Activated T-cell treated with anti-CD3 and anti-CD28 coated beads, Interleukin-2, amount 50 U/mL, for 4 hours (primary cell): ENCODE measurements at regions not wholly inside any gene's neighbourhood (a gene's known extent, or its start where the extent isn't known, plus 50 kb on each side); places are given as distances from the start of the nearest gene placed in this dataset.
"Not testable (repeated sequence)": the region's sequence is repeated elsewhere in the genome, so short reads cannot be mapped to it uniquely, and the experiment has no call there.

Source experiments
- ATAC-seq, 2 donors: fragments of 200-7000 bp; cut with Tn5 transposase; one replicate each; pipeline ENCODE4 v1.10.0; 2021
- DNase-seq: peaks from one replicate; pipeline ENCODE4 v3.0.0-alpha.2; 2020
- H3K27me3 Mint-ChIP-seq: one replicate; pipeline ENCODE4 v1.8.0; 2021; ENCODE audit warnings: low read depth, mixed read lengths
- H3K36me3 Mint-ChIP-seq: one replicate; pipeline ENCODE4 v1.8.0; 2022; ENCODE audit warnings: mixed read lengths; ENCODE audit not compliant: insufficient read depth
- H3K4me1 Mint-ChIP-seq: one replicate; pipeline ENCODE4 v1.8.0; 2021; ENCODE audit warnings: low read depth, mixed read lengths
- H3K4me3 Mint-ChIP-seq: one replicate; pipeline ENCODE4 v1.8.0; 2021; ENCODE audit warnings: mild to moderate bottlenecking, moderate library complexity, mixed read lengths
- H3K9me3 Mint-ChIP-seq: one replicate; pipeline ENCODE4 v1.8.0; 2021; ENCODE audit warnings: mixed read lengths

DNA sequence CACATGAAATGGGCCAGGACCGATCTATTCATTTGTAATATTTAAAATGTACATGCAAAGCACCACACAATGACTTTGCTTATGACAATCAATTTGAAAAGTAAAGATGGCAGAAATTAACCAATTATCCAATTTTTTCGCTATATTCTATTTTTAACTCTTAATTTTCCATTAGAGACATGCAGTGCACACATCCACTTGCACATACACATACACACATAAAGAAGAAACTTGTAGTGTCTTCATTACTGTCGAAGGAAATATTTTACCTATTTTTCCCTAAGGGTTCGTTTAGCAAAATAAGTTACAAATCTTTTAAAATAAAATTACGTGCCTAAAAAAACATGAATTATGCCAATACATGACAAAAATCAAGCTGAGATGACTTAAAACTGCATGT is 194.3 kb upstream of the MDFIC2 start:
- Mint-ChIP-seq H3K4me1 (no peaks in the 10 kb centered on the region), H3K36me3 (no peaks in the 10 kb centered on the region), H3K9me3 (no peaks in the 10 kb centered on the region), H3K27me3 (peaks cover 4% of the 10 kb centered on the region), H3K4me3 (no peak overlapping the region)
- ATAC-seq (no peak), DNase-seq (no peak)

DNA sequence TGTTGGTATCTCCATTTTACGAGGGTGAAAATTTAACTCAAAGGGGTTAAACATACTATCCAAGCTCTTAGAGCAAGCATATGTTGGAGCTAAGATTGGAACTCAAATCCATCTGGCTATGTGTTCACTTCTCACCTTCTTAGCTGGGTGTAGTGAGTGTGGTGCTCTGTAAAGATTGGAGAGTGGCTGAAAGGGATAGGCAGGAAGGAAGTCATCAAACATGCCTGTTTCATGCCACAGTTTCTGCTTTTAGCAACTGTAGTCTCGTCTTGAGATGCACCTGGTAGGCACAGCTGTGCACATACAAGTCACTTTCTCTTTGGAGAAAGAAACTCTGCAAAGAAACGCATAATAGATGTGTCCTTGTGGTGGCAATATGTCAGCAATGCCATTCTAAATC is 189.1 kb upstream of the MDFIC2 start:
- peaks cover 9% of the 10 kb centered on the region for H3K9me3 Mint-ChIP-seq
- DNase-seq = no peak
- ATAC-seq = no peak
- H3K27me3 Mint-ChIP-seq = peaks cover 7% of the 10 kb centered on the region
- H3K4me1 Mint-ChIP-seq = no peaks in the 10 kb centered on the region
- no peak overlapping the region for H3K4me3 Mint-ChIP-seq
- no peaks in the 10 kb centered on the region for H3K36me3 Mint-ChIP-seq

DNA sequence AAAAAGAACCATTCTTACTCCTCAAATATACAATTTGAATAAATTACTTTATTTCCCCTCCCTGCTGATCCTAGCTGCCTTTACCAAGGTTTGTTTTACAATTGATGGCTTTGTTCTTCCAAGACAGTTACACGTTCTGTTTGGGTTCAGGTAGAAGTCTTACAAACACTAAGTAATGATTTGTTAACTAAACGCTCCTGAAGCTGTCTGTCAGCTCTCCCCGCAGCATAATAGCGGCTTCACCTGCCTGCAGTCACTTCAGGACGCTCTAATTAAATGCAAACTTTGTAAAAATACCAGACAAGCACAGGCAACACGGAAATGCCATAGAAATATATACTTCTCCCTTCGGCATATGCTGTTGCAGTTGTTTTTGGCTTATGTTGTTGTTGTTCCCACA is 176.4 kb upstream of the MDFIC2 start:
- H3K27me3 Mint-ChIP-seq = peaks cover 4% of the 10 kb centered on the region
- H3K4me3 Mint-ChIP-seq = no peak overlapping the region
- no peaks in the 10 kb centered on the region for H3K36me3 Mint-ChIP-seq
- ATAC-seq (no peak), DNase-seq (no peak)
- H3K9me3 Mint-ChIP-seq = no peaks in the 10 kb centered on the region
- no peaks in the 10 kb centered on the region for H3K4me1 Mint-ChIP-seq

DNA sequence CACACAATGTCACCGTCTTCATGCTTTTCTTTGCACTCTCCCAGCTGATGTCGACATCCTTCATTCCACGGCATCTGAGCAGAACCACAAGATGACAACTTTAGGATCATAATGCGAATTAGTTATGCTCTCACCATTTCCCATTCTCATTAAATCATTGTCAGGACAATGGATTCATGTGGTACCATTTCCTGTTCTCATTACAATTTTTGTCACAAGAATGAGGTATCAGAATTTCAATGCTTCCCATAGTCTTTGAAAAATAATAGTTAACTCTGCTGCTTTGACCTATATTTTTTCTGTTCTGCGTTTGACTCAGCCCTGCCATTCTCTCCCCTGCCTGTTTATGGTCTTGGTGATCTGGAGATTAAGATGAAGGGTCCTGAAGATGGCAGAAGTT is 175.7 kb upstream of the MDFIC2 start:
- no peak overlapping the region for H3K4me3 Mint-ChIP-seq
- DNase-seq (no peak), ATAC-seq (no peak)
- no peaks in the 10 kb centered on the region for H3K9me3 Mint-ChIP-seq
- H3K4me1 Mint-ChIP-seq = no peaks in the 10 kb centered on the region
- peaks cover 4% of the 10 kb centered on the region for H3K27me3 Mint-ChIP-seq
- no peaks in the 10 kb centered on the region for H3K36me3 Mint-ChIP-seq

DNA sequence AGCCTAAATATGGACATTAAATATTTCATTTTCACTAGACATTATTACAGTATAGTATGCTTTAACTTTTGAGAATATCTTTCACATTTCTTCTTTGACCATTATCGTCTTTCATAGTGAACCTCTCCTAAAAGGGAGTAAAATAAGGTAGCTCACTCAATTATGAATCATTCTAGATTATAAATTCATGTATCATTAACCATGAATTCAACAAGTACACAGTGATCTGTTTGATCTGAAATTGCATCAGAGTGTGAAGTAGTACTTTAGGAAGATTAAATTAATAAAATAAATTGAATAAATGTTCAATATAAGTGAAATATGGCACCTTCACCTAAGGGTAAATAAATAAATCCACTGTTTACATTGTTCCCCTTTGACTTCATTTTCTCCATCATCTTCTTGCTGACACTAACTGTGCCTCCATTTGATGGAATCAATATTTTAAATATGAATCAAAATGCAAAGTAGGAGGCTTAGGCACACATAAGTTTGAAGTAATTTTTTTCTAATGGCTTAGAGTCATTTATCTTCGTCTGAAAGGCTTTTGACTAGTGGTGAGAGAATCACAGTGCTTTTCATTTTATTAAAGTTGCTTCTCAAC is 174.1 kb upstream of the MDFIC2 start:
- Mint-ChIP-seq H3K36me3 (no peaks in the 10 kb centered on the region), H3K27me3 (peaks cover 4% of the 10 kb centered on the region), H3K4me1 (no peaks in the 10 kb centered on the region), H3K4me3 (no peak overlapping the region), H3K9me3 (no peaks in the 10 kb centered on the region)
- no peak for DNase-seq
- ATAC-seq = no peak

DNA sequence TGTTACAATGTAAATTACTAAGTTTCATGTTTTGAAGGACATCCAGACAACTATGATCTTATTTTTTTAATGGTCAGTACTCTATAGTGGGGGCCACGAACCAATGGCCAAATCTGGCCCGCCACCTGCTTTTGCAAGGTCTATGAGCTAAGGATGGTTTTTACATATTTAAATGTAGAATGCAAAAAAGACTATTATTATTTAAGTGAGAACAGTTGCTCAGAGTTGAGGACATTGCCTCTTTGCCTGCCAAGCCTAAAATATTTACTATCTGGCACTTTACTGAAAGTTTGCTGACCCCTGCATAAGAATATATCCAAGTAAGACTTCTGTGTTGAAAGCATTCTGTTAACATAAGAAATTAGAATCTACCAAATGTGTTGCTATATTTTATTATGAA is 163.7 kb upstream of the MDFIC2 start:
- Mint-ChIP-seq H3K9me3 (no peaks in the 10 kb centered on the region), H3K4me1 (no peaks in the 10 kb centered on the region), H3K4me3 (no peak overlapping the region), H3K27me3 (no peaks in the 10 kb centered on the region), H3K36me3 (no peaks in the 10 kb centered on the region)
- ATAC-seq = no peak
- DNase-seq = no peak

DNA sequence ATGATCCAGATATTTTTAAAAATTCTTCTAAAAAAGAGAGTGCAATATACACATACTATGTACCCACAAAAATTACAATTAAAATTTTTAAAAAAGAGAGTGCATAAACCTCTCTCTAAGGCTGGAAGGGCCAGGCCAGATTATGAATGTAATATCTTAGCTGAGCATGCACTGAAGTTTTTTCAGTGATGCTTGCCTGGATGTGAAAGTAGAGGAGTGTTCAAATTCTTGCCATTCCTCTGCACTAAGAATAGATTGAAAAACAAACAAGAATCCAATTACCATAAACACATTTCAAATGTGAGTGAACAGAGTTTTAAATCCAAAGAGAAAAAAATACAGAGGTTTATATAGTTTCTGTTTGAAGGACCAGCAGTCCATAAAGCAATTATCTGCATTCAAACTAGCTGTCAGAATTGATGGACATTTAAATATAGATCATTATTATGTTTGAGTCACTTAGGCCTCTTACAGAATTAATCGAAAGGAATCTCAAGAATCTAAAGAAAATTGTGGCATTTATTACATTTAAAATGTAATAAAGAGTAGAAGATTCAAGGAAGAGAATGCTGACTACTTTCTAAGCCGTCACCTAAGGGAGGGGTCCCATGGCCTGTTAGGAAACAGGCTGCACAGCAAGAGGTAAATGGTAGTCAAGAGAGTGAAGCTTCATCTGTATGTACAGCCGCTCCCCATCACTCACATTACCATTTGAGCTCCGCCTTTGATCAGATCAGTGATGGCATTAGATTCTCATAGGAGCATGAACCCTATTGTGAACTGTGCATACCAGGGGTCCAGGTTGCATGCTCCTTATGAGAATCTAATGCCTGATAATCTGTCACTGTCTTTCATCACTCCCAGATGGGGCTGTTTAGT is 159.3 kb upstream of the MDFIC2 start:
- no peak for ATAC-seq

DNA sequence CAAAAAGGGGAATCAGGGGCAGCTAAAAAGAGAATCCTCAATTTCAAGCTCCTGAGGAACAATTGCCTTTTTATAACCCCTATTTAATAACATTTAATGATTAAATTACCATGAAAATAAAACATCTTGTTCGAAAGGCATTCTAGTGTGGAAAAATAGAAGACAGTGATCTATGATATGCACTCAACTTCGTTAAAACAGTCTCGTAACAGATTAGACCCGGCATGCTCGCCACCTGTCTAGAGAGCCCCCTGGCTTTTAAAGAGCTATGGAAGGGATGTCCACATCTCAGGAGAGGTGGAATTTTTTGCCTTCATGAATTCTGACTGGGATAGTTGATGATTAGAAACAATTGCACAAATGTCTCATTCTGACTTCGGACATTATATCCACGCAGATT is 153.7 kb upstream of the MDFIC2 start:
- Mint-ChIP-seq H3K4me3 (no peak overlapping the region), H3K36me3 (no peaks in the 10 kb centered on the region), H3K4me1 (no peaks in the 10 kb centered on the region), H3K9me3 (no peaks in the 10 kb centered on the region), H3K27me3 (peaks cover 2% of the 10 kb centered on the region)
- no peak for DNase-seq
- ATAC-seq = no peak

More for the DNA sequence above, 159.3 kb upstream of the MDFIC2 start:
- Mint-ChIP-seq H3K4me1 (no peaks in the 10 kb centered on the region), H3K27me3 (peaks cover 2% of the 10 kb centered on the region), H3K4me3 (no peak overlapping the region), H3K36me3 (no peaks in the 10 kb centered on the region), H3K9me3 (no peaks in the 10 kb centered on the region)
- no peak for DNase-seq

DNA sequence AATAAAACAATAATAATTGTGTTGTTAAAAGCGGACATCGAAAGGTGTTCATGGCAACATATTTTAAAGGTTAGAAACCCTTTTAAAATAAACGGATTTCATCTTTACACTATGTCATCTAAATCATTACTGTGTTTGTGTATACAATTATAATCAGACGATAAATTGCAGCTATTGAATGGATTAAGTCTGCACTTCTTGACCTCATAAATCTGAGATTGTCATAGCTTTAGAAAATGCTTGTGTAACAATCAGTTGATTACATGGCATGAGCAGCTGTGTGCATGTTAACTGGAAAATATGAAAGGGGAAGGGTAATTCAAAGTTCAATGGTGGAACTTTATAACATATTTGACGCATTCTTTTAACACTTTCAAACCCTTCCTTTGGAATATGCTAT is 152.4 kb upstream of the MDFIC2 start:
- no peak for ATAC-seq
- Mint-ChIP-seq H3K4me3 (no peak overlapping the region), H3K9me3 (peaks cover 5% of the 10 kb centered on the region)

DNA sequence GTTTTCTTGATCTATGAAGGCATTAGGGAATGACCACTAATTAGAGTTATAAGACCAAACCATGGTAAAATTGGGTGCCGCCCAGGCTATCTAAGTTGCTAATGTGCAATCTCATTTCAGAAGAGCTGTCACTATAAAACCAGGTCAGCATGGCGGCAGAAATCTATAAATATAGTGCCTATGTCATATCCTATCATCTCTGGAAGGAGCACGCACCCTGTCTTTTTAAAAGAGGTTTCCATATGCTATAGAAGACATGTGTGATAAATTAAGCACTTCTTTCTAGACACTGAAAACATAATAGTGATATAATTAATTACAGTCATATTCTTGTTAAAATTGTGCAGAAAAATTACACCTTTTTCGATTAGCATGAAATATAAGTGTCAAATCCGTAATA is 152.0 kb upstream of the MDFIC2 start:
- Mint-ChIP-seq H3K9me3 (peaks cover 5% of the 10 kb centered on the region), H3K36me3 (no peaks in the 10 kb centered on the region), H3K4me3 (no peak overlapping the region), H3K27me3 (peaks cover 6% of the 10 kb centered on the region), H3K4me1 (no peaks in the 10 kb centered on the region)
- DNase-seq (no peak), ATAC-seq (no peak)

More for the DNA sequence above, 152.4 kb upstream of the MDFIC2 start:
- Mint-ChIP-seq H3K4me1 (no peaks in the 10 kb centered on the region), H3K36me3 (no peaks in the 10 kb centered on the region), H3K27me3 (peaks cover 6% of the 10 kb centered on the region)
- no peak for DNase-seq

DNA sequence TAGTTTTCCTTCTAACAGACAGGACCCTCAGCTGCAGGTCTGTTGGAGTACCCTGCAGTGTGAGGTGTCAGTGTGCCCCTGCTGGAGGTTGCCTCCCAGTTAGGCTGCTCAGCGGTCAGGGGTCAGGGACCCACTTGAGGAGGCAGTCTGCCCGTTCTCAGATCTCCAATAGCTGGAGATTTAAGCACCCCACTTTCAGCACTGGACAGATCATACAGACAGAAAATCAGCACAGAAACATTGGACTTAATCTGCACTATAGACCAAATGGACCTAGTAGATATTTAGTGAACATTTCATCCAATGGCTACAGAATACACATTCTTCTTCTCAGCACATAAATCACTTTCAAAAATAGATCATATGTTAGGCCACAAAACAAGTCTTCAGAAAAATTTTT is 137.8 kb upstream of the MDFIC2 start:
- not testable (repeated sequence) for H3K27me3 Mint-ChIP-seq, DNase-seq, H3K4me1 Mint-ChIP-seq, H3K4me3 Mint-ChIP-seq, H3K36me3 Mint-ChIP-seq, ATAC-seq
- peaks cover 12% of the 10 kb centered on the region for H3K9me3 Mint-ChIP-seq

DNA sequence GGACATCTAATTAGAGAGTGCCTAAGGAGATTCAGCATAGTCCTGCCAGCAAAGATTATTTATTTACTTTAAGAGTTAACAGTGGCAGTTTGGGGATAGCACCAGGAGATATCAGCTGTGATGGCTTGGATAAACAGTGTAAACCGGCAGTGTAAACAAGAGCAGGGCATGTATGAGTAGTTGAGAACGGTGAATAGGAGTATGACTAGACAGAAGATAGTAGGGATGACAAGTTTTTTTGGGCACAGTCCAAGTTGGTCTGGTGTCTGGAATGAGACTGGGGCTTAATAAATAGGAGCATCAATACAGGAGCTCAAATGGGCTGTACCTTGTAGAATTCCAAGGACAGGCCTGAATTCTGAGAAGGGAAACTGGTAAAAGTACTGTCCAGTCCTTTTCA is 123.0 kb upstream of the MDFIC2 start:
- not testable (repeated sequence) for H3K36me3 Mint-ChIP-seq, DNase-seq, H3K9me3 Mint-ChIP-seq, ATAC-seq, H3K27me3 Mint-ChIP-seq, H3K4me3 Mint-ChIP-seq, H3K4me1 Mint-ChIP-seq

DNA sequence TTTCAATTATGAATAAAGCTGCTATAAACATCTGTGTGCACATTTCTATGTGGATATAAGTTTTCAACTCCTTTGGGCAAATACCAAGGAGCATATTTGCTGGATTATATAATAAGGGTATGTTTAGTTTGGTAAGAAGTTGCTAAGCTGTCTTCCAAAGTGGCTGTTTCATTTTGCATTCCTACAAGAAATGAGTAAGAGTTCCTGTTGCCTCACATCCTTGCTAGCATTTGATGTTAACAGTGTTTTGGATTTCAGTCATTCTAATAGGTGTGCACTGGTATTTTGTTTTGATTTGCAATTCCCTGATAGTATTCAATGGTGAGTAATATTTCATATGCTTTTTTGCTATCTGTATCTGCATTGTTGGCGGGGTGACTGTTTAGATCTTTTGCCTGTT is 120.7 kb upstream of the MDFIC2 start:
- DNase-seq = no peak
- ATAC-seq = no peak
- peaks cover 9% of the 10 kb centered on the region for H3K27me3 Mint-ChIP-seq
- no peaks in the 10 kb centered on the region for H3K36me3 Mint-ChIP-seq
- no peaks in the 10 kb centered on the region for H3K9me3 Mint-ChIP-seq
- H3K4me1 Mint-ChIP-seq = no peaks in the 10 kb centered on the region
- H3K4me3 Mint-ChIP-seq = no peak overlapping the region

DNA sequence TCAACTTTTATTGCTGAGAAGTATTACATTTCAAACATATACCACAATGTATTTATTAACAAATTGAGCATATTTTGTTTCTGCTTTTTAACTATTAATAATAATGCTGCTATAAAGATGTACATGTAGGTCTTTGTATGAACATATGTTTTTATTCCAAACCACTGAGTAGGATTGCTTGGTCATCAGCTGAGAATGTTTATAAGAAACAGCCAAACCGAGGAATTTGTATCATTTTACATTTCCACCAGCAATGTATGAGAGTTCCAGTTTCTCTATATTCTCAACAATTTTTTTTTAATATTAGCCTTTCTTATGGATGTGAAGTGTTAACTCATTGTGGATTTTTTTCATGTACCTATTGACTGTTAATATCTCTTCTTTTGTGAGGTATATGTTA is 119.5 kb upstream of the MDFIC2 start:
- ATAC-seq (no peak), DNase-seq (no peak)
- Mint-ChIP-seq H3K9me3 (no peaks in the 10 kb centered on the region), H3K27me3 (peaks cover 9% of the 10 kb centered on the region), H3K4me1 (no peaks in the 10 kb centered on the region), H3K36me3 (no peaks in the 10 kb centered on the region), H3K4me3 (no peak overlapping the region)

DNA sequence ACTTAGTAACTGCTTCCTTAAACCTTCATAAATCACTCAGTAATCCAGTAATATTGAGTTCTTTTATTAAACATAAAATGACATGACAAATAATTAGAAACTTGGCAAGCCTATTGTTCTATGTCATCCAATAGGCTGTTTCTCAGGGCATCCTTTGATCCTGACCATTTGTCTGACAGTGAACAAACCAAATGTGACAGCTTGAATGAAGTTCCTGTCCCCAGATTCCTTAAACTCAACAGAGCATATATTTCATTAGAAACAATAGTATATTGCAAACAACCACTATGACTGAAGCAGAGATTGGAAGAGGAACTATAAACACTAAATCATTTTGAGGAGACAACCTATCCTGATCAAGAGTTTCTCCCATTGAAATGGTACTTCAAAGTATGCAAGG is 113.6 kb upstream of the MDFIC2 start:
- ATAC-seq = no peak
- Mint-ChIP-seq H3K4me3 (no peak overlapping the region), H3K9me3 (no peaks in the 10 kb centered on the region), H3K27me3 (peaks cover 4% of the 10 kb centered on the region), H3K4me1 (no peaks in the 10 kb centered on the region), H3K36me3 (no peaks in the 10 kb centered on the region)
- DNase-seq = no peak
